ENCODE measurements at regions not wholly inside any gene's neighbourhood (a gene's known extent, or its start where the extent isn't known, plus 50 kb on each side); places are given as distances from the start of the nearest gene placed in this dataset.
"Not testable (repeated sequence)": the region's sequence is repeated elsewhere in the genome, so short reads cannot be mapped to it uniquely, and the experiment has no call there.

DNA sequence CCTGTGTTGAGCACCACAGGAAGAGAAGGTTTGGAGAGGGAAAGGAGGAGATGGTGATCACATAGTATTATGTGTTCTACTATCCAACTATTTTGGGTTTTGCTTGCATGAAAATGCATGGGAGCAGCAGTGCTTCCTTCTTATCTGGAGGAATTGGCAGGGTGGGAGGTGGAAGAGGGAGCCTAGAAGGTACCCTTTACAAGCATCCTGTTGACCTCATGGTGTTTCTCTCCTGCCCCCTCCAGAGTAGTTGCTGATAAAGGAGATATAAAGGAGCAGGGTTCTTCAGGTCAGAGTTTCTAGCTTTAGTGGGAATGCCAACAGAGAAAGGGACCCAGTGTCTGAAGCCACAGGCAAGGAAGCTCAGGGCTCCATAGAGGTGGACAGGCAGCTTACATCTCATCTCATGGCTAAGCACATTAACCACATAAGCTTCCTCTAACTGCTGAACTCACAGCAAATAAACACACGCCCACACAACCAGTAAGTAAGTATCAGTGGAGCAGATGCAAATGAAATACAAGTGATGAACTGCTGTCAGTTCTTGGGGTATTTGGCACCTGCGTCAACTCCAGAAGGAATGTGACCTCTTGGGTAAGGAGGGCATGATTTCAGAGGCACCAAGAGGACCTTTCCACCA lies 174.2 kb upstream of the SLC38A2 start:
- DNase-seq, result peak; percentile 75

DNA sequence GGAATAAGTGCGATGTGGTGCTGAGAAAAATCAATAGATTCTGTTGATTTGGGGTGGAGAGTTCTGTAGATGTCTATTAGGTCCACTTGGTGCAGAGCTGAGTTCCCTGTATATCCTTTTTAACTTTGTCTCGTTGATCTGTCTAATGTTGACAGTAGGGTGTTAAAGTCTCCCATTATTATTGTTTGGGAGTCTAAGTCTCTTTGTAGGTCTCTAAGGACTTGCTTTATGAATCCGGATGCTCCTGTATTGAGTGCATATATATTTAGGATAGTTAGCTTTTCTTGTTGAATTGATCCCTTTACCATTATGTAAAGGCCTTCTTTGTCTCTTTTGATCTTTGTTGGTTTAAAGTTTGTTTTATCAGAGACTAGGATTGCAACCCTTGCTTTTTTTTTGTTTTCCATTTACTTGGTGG lies 170.8 kb upstream of the SLC38A2 start:
- DNase-seq, result not testable (repeated sequence)

DNA sequence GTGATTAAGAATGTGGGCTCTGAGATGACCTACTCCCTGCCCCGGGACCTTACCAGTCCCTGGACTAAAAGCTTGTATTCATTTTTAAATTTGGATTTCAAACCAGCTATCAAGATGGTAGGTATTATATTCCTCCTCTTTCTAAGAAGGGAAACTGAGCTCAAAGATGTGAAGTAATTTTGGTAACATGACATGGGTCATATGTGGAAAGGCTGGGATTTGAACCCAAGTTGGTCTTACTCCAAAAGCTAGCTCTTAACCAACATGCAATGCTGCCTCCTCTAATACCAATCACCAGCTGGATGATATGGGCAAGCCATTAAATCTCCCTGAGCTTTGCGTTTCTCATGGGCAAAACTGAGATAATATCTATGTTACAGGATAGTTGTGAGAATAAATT lies 166.4 kb upstream of the SLC38A2 start:
- DNase-seq, result no peak

DNA sequence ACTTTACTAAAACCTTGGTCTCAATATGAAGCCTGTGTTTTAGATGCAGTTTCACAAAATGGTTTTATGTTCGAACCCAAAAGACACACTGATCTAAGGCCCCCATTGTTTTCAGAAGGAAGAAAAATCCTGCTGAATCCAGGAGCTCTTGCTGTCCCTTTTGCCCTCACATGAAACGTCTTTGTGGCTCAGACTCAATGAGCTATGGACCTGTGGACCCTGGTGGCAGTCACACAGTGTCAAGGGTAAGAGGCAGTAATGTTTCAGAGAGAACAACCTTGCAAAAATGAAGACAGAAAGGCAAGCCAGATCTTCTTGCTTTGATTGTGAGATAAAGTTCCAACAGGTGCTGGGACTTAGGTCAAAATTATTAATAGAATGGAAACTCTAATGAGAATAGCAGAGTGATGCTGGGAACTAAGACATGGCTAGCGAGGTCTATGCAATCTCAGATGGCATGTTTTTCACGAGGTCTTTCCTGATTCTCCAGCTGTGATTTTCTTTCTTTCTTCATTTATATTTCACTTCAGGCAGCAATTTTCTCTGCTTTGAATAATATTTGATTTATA lies 164.9 kb upstream of the SLC38A2 start:
- no peak for DNase-seq

DNA sequence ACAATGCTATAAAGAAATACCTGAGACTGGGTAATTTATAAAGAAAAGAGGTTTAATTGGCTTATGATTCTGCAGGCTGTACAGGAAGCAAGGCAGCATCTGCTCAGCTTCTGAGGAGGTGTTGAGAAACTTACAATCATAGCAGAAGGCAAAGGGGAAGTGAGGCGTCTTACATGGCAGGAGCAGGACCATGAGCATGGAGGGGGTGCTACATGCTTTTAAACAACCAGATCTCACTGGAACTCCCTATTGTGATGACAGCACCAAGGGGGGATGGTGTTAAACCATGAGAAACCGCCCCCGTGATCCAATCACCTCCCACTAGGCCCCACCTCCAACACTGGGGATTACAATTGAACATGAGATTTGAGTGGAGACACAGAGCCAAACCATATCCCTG lies 163.7 kb upstream of the SLC38A2 start:
- peak; percentile 68 for DNase-seq

DNA sequence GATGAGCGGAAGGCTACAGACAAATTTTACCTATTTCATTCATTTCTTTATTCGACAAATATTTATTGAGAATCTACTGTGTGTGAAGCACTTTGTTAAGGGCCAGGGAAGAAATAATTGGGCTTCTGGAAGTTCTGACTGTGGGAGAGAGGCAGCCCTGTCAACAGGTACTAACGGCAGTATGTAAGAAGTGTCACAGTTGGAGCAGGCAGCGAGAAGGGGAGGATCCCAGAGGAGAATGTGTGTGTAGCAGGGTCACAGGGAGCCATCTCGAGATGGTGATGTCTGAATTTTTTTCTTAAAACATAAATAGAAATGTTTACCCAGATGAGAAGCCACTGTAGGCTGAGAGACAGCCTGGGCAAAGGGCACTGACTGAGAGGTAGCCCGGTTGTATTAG lies 163.3 kb upstream of the SLC38A2 start:
- DNase-seq, result no peak

DNA sequence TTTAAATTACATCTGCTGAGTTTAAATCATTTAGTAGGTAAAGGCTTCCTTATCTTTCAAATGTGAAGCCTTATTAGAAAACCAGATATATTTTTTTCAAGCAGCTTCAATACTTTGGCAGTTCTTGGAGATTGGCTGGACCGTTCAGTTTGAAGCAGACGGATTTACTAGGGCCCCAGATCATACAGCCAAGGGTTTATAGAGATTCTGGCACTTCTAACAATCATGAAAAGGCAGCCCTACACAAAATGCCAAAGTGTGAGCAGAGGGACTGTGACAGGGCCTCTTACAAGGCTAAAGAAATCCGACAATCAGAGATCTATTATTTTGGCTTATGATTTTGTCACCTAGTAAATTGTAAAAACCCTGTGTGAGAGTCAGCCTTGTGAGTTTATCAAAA lies 162.8 kb upstream of the SLC38A2 start:
- DNase-seq, result no peak

DNA sequence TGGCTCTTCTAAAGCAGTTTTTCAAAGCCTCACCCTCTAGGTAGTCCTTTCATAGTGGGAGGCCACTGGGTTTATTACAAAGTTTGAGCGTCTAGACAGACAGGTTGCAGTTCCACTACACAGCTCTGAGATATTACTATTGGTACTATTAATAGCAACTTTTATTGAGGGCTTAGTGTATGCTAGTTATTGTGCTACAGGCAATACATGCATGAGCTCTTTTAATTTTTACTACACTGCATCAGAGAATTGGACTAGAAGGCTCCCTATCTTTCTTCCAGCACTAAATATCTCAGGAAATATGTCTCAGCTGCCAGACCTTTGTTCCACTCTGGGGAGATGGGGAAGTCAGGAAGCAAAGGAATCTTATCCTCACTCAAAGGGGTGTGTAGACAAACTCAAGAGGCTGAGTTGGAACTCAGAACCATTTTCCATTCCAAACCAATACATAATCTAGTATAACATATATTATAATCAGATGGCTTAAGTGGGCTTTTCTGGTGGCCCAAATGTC lies 161.8 kb upstream of the SLC38A2 start:
- no peak for DNase-seq

DNA sequence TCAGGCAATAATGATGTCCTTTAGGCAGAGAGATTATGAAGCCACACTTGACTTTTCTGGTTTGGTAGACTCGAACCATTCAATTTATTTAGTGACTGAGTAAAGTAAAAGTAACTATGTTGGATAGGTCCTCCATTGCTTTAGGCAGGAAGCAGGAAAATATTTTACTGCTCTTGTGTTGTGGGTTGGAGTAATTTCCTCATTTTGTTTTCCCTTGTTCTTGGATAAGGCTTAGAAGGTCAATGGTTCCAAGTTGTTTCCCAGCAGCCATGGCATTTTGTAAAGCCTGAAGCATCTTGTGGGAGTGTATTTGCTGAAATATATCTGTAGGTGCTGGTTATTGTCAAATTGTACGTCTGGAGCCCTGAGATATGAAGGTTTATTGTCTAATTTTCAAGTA lies 161.2 kb upstream of the SLC38A2 start:
- no peak for DNase-seq

DNA sequence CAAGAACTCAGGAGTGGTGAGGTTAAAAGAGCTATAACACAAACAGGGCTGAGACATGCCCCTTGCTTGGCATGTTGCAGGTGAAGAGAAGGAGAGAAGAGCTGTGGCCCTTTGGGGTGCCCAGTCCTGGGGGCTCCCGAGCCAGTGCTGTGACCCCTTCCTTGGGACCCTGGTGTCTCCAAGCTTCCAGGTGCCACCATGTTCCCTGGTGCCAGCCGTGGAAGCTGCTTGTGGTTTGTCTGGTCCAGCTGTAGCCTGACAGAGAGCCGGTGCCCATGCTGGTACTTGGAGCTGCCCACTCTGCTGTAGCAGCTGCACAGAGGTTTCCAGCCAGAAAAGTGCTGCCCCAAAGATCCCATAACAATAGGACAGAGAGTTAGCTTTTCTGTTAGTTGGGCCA lies 159.2 kb upstream of the SLC38A2 start:
- no peak for DNase-seq

DNA sequence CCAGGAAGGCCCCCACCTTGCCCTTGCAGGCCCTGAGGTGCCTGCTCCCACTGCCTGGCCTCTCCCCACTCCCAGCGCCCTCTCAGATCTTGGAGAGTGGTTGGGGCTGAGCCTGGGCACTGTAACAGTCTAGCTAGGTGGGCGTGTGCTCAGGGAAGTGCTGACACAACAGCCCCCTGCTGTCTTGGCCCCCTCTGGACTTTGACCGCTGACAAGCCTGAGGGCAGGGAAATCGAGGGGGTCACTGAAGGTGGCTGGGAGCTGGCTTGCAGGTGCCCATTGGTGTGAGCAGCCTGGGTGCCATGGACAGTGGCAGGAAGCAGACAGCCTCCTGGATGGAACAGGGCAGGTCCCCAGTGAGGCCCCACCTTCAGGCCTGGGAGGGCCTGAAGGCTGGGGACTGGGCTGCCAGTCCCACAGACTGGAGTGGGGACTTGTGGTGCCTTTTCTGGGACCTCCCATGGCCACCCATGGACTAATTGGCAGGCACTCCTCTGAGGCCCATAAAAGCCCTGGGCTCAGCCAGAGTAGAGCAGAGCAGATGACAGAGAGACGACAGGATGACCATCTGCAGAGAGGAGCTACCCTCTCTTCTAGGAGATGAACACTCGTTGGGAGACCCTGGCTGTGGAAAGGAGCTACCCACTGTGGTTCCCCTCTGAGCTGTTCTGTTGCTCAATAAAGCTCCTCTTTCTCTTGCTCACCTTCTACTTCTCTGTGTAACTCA lies 158.6 kb upstream of the SLC38A2 start:
- DNase-seq, result no peak

DNA sequence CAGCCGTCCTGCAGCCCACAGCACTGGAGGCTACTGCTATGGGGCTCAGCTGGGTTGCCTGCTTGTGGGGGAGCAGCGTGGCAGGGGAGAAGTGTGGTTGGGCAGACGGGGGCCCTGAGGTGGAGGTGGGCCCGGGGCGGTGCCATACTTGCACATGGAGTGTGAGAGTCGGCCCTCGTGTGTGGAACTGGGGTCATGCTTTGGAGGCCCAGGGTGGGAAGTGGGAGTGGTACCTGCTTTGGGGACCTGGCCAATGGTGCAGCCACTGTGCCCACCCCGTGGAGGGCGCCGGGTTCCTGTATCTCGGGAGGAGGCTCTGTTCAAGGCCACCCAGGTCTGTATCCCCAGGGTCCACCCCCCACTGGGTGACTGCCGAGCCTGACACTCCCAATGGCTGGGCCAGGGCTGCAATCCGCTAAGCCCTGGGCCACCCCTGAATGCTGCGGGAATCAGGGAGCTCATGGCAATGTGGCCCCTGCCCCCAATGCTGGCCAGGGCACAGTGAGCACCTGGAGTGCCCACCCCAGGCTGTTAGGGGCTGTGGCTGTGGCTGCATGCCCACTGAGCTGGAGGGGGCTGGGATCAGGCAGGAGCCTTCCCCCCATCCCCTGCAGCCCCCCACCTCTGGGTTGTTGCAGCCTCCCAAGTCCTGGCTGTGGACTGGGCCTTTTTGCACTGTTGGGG lies 157.9 kb upstream of the SLC38A2 start:
- no peak for DNase-seq

DNA sequence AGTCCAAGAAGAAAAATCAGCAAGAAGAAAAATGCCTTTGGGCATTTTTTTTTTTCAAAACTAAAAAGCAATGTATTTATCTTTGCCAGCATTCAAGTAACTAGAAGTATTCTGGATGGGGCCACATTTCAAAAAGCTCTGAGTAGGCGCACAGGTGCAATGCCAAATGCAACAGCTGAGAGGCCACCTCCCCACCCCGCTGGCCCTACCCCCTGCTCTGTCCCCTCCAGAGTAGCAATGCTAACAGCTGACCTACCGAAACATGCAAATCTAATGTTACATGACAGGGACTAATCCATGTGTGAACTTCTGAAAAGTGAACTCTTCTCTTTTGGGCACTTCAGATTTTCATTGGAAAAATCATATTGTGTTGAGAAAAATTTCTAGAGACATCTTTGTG lies 153.7 kb upstream of the SLC38A2 start:
- no peak for DNase-seq

DNA sequence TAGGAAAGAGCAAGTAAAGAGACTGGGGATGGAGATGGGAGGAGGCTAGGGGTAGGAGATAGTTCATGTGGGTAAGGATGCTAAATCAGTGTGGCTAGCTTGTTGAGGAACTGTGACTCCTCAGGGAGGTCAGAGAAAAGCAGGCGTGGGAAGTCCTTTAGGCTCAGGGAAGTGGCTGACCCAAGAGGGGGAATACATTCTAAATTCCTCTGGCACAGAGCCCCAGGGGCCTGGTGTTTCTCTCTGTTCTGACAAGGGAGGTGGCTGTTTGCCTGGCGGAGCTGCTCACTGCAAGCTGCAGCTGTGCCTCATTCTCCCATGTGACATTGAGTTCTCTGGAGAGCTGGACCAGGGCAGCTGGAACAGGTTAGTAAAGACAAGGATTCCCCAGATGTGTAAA lies 152.2 kb upstream of the SLC38A2 start:
- no peak for DNase-seq

DNA sequence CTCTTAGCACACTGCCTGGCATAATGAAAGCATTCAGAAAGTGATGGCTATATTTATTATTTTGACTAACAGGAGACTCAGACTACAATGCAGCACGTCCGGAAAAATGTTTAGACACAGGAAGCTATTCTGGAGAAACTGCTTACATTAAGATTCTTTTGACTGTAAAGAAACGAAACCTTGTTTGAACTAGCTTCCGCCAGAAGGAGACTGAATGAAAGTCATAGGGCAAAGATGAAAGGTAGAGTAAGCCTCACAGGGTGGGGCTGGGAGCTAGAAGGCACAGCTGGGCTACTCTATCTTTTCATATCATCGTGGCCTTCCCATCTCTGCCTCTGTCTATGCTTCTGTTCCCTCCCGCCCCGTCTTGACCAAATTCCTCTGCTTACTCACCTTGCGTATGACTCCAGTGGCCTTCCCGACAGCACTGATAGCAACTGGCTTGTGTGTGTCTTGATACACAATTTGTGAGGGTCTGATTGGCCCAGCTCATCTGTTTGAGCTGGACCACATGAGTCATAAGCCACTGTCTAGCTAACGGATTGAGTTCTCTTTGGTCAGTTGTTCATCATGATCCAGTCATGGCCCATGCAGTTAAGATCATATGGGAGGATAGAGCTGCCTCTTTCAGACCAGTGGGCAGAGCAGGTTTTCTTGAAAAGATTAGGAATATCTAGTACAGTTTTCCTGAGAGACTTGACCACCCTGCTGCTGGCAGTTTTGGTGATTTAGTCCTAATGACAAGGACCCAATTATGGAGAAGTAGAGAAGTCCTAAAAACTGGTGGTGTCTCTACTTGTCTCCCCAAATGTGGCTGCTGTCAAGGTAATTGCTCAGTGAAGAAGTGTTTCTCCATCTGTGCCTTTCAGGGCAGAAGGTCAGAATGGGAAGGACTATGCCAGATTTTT lies 151.5 kb upstream of the SLC38A2 start:
- DNase-seq, result no peak

DNA sequence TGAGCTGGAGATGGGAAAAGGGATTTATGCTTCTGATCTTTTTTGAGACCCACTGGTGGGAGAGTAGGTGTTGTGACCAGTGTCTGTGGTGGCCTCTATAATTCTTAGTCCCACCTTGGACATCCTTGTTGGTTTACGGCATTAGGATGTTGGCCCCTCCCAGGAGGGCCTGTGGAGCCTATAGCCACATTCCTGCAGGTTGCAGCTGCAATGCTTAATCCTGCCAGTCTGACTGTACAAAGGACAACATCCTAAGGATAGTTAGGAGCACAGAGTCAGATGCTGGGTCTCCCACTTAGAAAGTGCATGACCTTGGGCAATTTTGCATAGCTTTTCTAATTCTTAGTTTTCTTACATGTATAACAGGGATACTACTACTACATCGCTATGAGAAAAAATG lies 150.9 kb upstream of the SLC38A2 start:
- DNase-seq, result no peak

DNA sequence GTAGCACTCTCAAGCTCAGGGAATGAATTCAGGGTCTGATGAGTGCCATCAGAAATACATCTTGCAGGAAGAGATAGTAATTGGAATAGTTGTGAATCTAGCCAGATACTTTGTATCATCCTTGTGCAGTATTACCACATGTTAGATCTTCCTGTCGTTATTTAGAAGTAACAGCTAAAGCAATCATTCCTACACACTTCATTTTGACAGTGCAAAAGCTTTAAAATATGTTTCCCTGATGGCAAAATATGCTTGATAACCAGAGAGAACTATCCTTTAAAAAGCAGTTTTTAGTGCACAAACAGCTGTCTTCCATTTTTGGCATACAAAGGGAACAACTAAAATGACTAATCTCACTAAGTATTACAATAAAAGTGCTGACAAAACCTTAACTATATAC lies 149.5 kb upstream of the SLC38A2 start:
- DNase-seq, result no peak

DNA sequence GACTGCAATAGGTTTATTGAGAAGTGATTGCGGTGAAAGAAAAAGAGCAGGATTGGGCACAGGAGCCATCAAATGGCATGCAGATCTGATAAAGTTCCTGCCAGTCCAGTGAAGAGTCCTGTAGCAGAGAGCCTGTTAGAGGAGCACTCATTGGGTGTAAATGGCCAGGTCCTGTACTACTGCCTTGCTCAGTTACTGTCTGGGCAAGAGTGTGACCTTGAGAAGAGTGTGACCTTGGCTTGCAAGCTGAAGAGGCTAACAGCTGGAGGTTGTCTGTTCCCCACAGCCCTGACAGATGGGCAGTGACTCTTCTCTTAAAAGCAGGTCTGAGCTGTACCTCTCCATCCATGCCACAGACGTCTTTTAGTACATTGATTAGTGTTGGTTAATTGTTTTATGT lies 148.6 kb upstream of the SLC38A2 start:
- no peak for DNase-seq

DNA sequence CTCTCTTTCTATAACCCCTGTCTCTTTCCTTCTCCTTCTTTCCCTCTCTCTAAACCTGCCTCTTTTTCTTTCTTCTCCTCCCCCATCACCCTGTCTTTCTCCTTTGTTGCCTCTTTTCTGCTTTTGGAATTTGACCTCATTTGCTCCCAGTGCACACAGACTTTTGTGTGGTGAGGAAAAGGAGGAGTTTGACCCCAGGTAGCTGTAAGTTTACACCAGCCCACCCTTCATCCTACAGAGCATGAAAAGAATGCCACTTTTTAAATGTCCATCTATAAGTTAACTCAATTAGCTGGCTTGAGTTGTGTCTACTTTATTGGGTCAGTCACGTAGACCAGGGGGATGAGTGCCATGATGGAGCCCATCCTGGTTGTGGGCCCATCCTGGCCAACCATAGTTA lies 146.8 kb upstream of the SLC38A2 start:
- no peak for DNase-seq

DNA sequence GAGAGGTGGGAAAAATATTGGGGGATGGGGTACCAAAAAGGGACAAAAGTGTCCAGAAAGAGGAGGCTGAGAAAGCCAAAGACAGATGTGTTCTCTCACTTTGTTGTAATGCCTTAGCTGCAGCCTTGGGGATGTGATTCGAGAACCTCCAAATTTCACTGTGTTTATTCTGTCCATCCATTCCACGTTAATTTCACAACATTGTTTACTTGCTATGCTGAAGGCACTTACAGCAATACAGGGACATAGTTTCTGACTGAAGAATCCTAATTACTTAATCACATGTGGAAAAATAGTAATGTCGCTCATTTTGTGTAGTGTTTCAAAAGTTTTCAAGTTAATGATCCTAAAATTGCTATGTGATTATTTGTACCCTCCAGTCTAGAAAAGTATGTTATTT lies 146.2 kb upstream of the SLC38A2 start:
- DNase-seq, result no peak

DNA sequence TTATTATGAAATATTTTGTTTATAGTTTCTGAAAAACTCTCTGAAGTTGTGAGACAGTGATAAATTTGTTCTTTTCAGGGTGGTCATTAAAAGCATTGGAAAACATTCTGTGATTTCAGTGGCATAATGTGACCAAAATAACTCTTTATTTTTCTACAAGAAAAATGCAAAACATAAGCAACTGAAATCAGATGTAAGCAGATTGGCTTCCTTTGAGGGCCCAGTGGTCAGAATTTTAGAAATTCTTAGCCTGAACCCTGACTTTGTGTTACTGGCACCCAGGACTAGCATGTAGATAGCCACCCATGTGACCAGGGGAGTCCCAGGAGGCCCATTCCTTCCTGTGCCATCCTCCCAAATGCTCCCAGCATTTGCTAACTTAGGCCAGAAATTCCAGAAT lies 145.6 kb upstream of the SLC38A2 start:
- no peak for DNase-seq

DNA sequence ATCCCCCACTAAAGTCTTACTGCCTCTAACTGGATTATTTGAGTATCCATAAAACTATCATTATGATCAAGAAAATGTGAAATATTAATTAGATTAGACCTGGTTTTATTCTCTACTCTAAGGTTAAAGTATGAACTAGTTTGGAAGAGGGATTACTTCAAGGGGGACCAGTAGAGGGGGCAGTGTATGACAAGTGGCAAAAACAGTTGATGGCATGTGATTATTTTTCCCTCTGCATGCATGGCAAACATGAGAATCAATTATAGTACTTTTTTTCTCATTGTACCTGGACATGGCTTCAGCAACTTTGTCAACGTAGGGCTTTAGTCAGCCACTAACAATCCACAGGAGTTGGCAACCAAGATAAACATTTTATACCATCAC lies 145.0 kb upstream of the SLC38A2 start:
- DNase-seq, result no peak

Measured in inflammatory macrophage treated with lipopolysaccharide for 4 hours (primary cell).